ENCODE measurements at regions not wholly inside any gene's neighbourhood (a gene's known extent, or its start where the extent isn't known, plus 50 kb on each side); places are given as distances from the start of the nearest gene placed in this dataset.

GRCh38 chr5:136420168-136420898, 55.0 kb upstream of the TRPC7 start:
- intact Hi-C loops (cut with micrococcal nuclease): no loop called here

- intact Hi-C loops (cut with micrococcal nuclease): no loop called here
Observed at GRCh38 chr5:136418301-136418700, 53.0 kb upstream of the TRPC7 start.
